ENCODE measurements at regions not wholly inside any gene's neighbourhood (a gene's known extent, or its start where the extent isn't known, plus 50 kb on each side); places are given as distances from the start of the nearest gene placed in this dataset.

- Histone ChIP-seq H3K9me1 (ENCODE audit: insufficient read depth, low read length) (no peaks in the 10 kb centered on the region), H2BK15ac (ENCODE audit: low read depth, low read length) (no peak overlapping the region), H3K27ac (ENCODE audit: insufficient read depth, low read length) (no peak overlapping the region), H2AK9ac (replicated peaks; ENCODE audit: low read depth, low read length, poor library complexity) (no peak overlapping the region), H3K27me3 (ENCODE audit: control insufficient read depth, insufficient read depth, low read length) (no peaks in the 10 kb centered on the region), H2AFZ (replicated peaks; ENCODE audit: low read length, poor library complexity) (no peak overlapping the region), H3K14ac (replicated peaks; ENCODE audit: low read depth, low read length) (no peak overlapping the region), H3K23ac (ENCODE audit: low read depth, low read length) (no peak overlapping the region), H3K4ac (ENCODE audit: low read depth, low read length) (no peak overlapping the region), H3K4me1 (ENCODE audit: control insufficient read depth, insufficient read depth, low read length) (no peaks in the 10 kb centered on the region; the same call in 1 of the 2 replicates), H4K8ac (ENCODE audit: low read depth in 2 of 2, low read length in 2 of 2) (no peak overlapping the region), H4K5ac (ENCODE audit: low read depth, low read length) (no peak overlapping the region), H4K91ac (ENCODE audit: insufficient read depth, low read depth, low read length) (no peak overlapping the region), H2BK20ac (ENCODE audit: low read depth, low read length) (no peak overlapping the region), H3K18ac (ENCODE audit: low read depth, low read length) (no peak overlapping the region), H2BK120ac (ENCODE audit: low read depth, low read length) (no peak overlapping the region), H3K9ac (ENCODE audit: low read depth, low read length) (no peak overlapping the region), H2AK5ac (ENCODE audit: low read depth, low read length) (no peak overlapping the region), H2BK5ac (ENCODE audit: low read depth, low read length, poor library complexity, severe bottlenecking) (peak overlapping the region; percentile 50), H3K79me1 (ENCODE audit: low read depth in 1 of 2, low read length in 2 of 2) (no peaks in the 10 kb centered on the region), H3K36me3 (ENCODE audit: control insufficient read depth, insufficient read depth, low read length) (no peaks in the 10 kb centered on the region), H3K9me3 (ENCODE audit: control insufficient read depth, insufficient read depth, low read length) (no peaks in the 10 kb centered on the region), H3K56ac (ENCODE audit: extremely low read depth, insufficient read depth, low read length) (no peak overlapping the region), H3K4me2 (ENCODE audit: low read depth, low read length) (no peak overlapping the region; the same call in 1 of the 2 replicates), H4K20me1 (ENCODE audit: insufficient read depth, low read length) (no peaks in the 10 kb centered on the region), H3K4me3 (ENCODE audit: insufficient read depth, low read depth, low read length) (no peak overlapping the region)
- DNase-seq (peak; percentile 70), ATAC-seq (ENCODE audit: low read depth) (peak; percentile 62)
- dilution Hi-C loops (cut with HindIII; ENCODE audit: low sequenced_read_pairs, unreplicated experiment) (no loop called here), in situ Hi-C loops (cut with MboI; ENCODE audit: low sequenced_read_pairs) (no loop called here), intact Hi-C loops (cut with micrococcal nuclease) (no loop called here)
- TF ChIP-seq FOS (IDR thresholded peaks at IDR 0.05; ENCODE audit: low read depth, low read length) (no peak), CEBPB (IDR thresholded peaks at IDR 0.05; ENCODE audit: low read depth, low read length) (no peak), SMC3 (IDR thresholded peaks at IDR 0.05; ENCODE audit: low read depth, low read length) (no peak), MXI1 (IDR thresholded peaks at IDR 0.05; ENCODE audit: borderline replicate concordance, low read depth, low read length) (no peak), RFX5 (IDR thresholded peaks at IDR 0.05; ENCODE audit: low read depth, low read length) (no peak), MAFK (IDR thresholded peaks at IDR 0.05; ENCODE audit: low read depth, low read length) (no peak), POLR2A (IDR thresholded peaks at IDR 0.05; ENCODE audit: low read depth, low read length) (no peak), BHLHE40 (IDR thresholded peaks at IDR 0.05; ENCODE audit: low read depth, low read length) (no peak), MAZ (IDR thresholded peaks at IDR 0.05; ENCODE audit: borderline replicate concordance, low read depth, low read length) (no peak), RCOR1 (IDR thresholded peaks at IDR 0.05; ENCODE audit: insufficient replicate concordance, low read length) (no peak), RAD21 (IDR thresholded peaks at IDR 0.05; ENCODE audit: low read length) (no peak)
- CTCF ChIA-PET: no interaction called here
- BruUV-seq (replicated peaks): no TSS peak
- no CpG with 5 or more reads among the region's 1 CpG for WGBS, 2 experiments (ENCODE audit: extremely low coverage in 2 of 2, insufficient read length in 1 of 2)
- POLR2A ChIA-PET (ENCODE audit: unreplicated experiment): no interaction called here
Measured at GRCh38 chr7:119664601-119665000, 608.4 kb upstream of the KCND2 start.

Data from IMR-90 (cell line).